H9 (cell line): ENCODE measurements at regions not wholly inside any gene's neighbourhood (a gene's known extent, or its start where the extent isn't known, plus 50 kb on each side); places are given as distances from the start of the nearest gene placed in this dataset.

Experiments used
- DNase-seq: peaks from one replicate; pipeline ENCODE4 v3.0.0-alpha.2; 2017
- H2AFZ ChIP-seq: one replicate; pipeline ENCODE4 v1.6.1; 2013; ENCODE audit warnings: mild to moderate bottlenecking, low read length, control low read depth, moderate library complexity
- H2AK5ac ChIP-seq: 2 replicates; pipeline ENCODE4 v1.6.1; 2013; ENCODE audit warnings: low read length, control low read depth, mixed read lengths; ENCODE audit not compliant: insufficient read length
- H2BK120ac ChIP-seq: one replicate; pipeline ENCODE4 v1.6.1; 2013; ENCODE audit warnings: low read depth, mild to moderate bottlenecking, low read length, control low read depth, inconsistent platforms; ENCODE audit not compliant: poor library complexity, severe bottlenecking
- H2BK12ac ChIP-seq: 2 replicates; pipeline ENCODE4 v1.6.1; 2013; ENCODE audit warnings: low read length, control low read depth, mixed read lengths, low read depth; ENCODE audit not compliant: insufficient read length
- H2BK15ac ChIP-seq: 2 replicates; pipeline ENCODE4 v1.6.1; 2013; ENCODE audit warnings: low read depth, low read length, control low read depth
- H2BK20ac ChIP-seq: one replicate; pipeline ENCODE4 v1.6.1; 2013; ENCODE audit warnings: low read depth, mild to moderate bottlenecking, low read length, control low read depth, inconsistent platforms; ENCODE audit not compliant: poor library complexity, severe bottlenecking
- H2BK5ac ChIP-seq: 2 replicates; pipeline ENCODE4 v1.6.1; 2013; ENCODE audit warnings: low read length, control low read depth, mixed read lengths; ENCODE audit not compliant: insufficient read length
- H3K14ac ChIP-seq: 2 replicates; pipeline ENCODE4 v1.6.1; 2013; ENCODE audit warnings: low read length, control low read depth; ENCODE audit not compliant: insufficient read depth
- H3K18ac ChIP-seq: 2 replicates; pipeline ENCODE4 v1.6.1; 2013; ENCODE audit warnings: low read depth, mild to moderate bottlenecking, mixed read lengths, low read length, control low read depth; ENCODE audit not compliant: insufficient read length
- H3K23ac ChIP-seq: 2 replicates; pipeline ENCODE4 v1.6.1; 2013; ENCODE audit warnings: low read length, control low read depth, mixed read lengths, low read depth; ENCODE audit not compliant: insufficient read length
- H3K23me2 ChIP-seq: 2 replicates; pipeline ENCODE4 v1.6.1; 2013; ENCODE audit warnings: low read depth, mild to moderate bottlenecking, mixed read lengths, low read length, control low read depth; ENCODE audit not compliant: insufficient read length, poor library complexity, severe bottlenecking
- H3K27ac ChIP-seq: 2 replicates; pipeline ENCODE4 v1.5.1; 2013; ENCODE audit warnings: low read length, control low read depth, mixed read lengths, low read depth; ENCODE audit not compliant: insufficient read length
- H3K27me3 ChIP-seq: 2 replicates; pipeline ENCODE4 v1.6.1; 2013; ENCODE audit warnings: low read length, control low read depth, inconsistent platforms; ENCODE audit not compliant: insufficient read depth
- H3K4ac ChIP-seq: 2 replicates; pipeline ENCODE4 v1.6.1; 2013; ENCODE audit warnings: low read depth, mild to moderate bottlenecking, control low read depth, inconsistent platforms, low read length, moderate library complexity
- H3K4me1 ChIP-seq: 2 replicates; pipeline ENCODE4 v1.6.1; 2013; ENCODE audit warnings: low read length, control low read depth, inconsistent platforms; ENCODE audit not compliant: insufficient read depth
- H3K4me2 ChIP-seq: 2 replicates; pipeline ENCODE4 v1.6.1; 2013; ENCODE audit warnings: low read length, control low read depth, mixed read lengths; ENCODE audit not compliant: insufficient read length, insufficient read depth
- H3K56ac ChIP-seq: 2 replicates; pipeline ENCODE4 v1.6.1; 2013; ENCODE audit warnings: low read depth, mild to moderate bottlenecking, mixed read lengths, low read length, control low read depth; ENCODE audit not compliant: insufficient read length
- H3K79me1 ChIP-seq: 2 replicates; pipeline ENCODE4 v1.6.1; 2013; ENCODE audit warnings: low read depth, mild to moderate bottlenecking, moderate library complexity, low read length, control low read depth, inconsistent platforms; ENCODE audit not compliant: insufficient read depth, poor library complexity, severe bottlenecking
- H3K79me2 ChIP-seq: 2 replicates; pipeline ENCODE4 v1.6.1; 2013; ENCODE audit warnings: low read length, control low read depth, inconsistent platforms; ENCODE audit not compliant: insufficient read depth
- H3K9ac ChIP-seq: 2 replicates; pipeline ENCODE4 v1.6.1; 2013; ENCODE audit warnings: low read length, control low read depth, mixed read lengths; ENCODE audit not compliant: insufficient read length; ENCODE audit errors: extremely low read depth
- H3K9me3 ChIP-seq: one replicate; pipeline ENCODE4 v1.6.1; 2013; ENCODE audit warnings: low read depth, low read length, inconsistent platforms; ENCODE audit not compliant: control insufficient read depth
- H3T11ph ChIP-seq: one replicate; pipeline ENCODE4 v1.6.1; 2013; ENCODE audit warnings: mild to moderate bottlenecking, low read length, control low read depth, inconsistent platforms
- H4K20me1 ChIP-seq: one replicate; pipeline ENCODE4 v1.6.1; 2013; ENCODE audit not compliant: control insufficient read depth, insufficient read length, insufficient read depth
- H4K5ac ChIP-seq: 2 replicates; pipeline ENCODE4 v1.6.1; 2013; ENCODE audit warnings: low read depth, mild to moderate bottlenecking, mixed read lengths, low read length, control low read depth; ENCODE audit not compliant: insufficient read length
- H4K8ac ChIP-seq: replicated peaks from 2 replicates; pipeline ENCODE4 v1.6.1; 2013; ENCODE audit warnings: low read length, control low read depth, mixed read lengths, low read depth; ENCODE audit not compliant: insufficient read length
- H4K91ac ChIP-seq: 2 replicates; pipeline ENCODE4 v1.6.1; 2013; ENCODE audit warnings: low read depth, mild to moderate bottlenecking, moderate library complexity, mixed read lengths, low read length, control low read depth; ENCODE audit not compliant: insufficient read length
- H3K27ac Mint-ChIP-seq, 3 experiments: 2 replicates in 2 of 3; 3 replicates in 1 of 3; pipeline ENCODE4 v1.8.0; 2020 to 2021; ENCODE audit warnings: mixed read lengths in 3 of 3, mild to moderate bottlenecking in 1 of 3, moderate library complexity in 1 of 3
- H3K27me3 Mint-ChIP-seq: 2 replicates; pipeline ENCODE4 v1.8.0; 2021; ENCODE audit warnings: low read depth, mild to moderate bottlenecking, moderate library complexity, mixed read lengths
- H3K36me3 Mint-ChIP-seq, 3 experiments: 2 replicates in 2 of 3; 3 replicates in 1 of 3; pipeline ENCODE4 v1.8.0; 2020 to 2021; ENCODE audit warnings: low read depth in 3 of 3, mixed read lengths in 3 of 3; ENCODE audit not compliant: insufficient read depth in 1 of 3
- H3K4me1 Mint-ChIP-seq, 2 experiments: 2 replicates each; pipeline ENCODE4 v1.8.0; 2020; ENCODE audit warnings: mixed read lengths in 2 of 2
- H3K4me3 Mint-ChIP-seq, 2 experiments: 2 replicates in 1 of 2; 3 replicates in 1 of 2; pipeline ENCODE4 v1.8.0; 2020 to 2021; ENCODE audit warnings: mild to moderate bottlenecking in 2 of 2, mixed read lengths in 2 of 2, moderate library complexity in 1 of 2
- H3K9me3 Mint-ChIP-seq, 2 experiments: 2 replicates in 1 of 2; 3 replicates in 1 of 2; pipeline ENCODE4 v1.8.0; 2020; ENCODE audit warnings: mild to moderate bottlenecking in 2 of 2, mixed read lengths in 2 of 2, moderate library complexity in 1 of 2
- WGBS: extraction: QIAGEN DNeasy Blood & Tissue Kit; methylation state at CpG from one replicate; pipeline ENCODE4 v1.1.7; 2013; ENCODE audit warnings: missing lambda C conversion rate, low lambda C conversion rate, mixed read lengths; ENCODE audit not compliant: insufficient read length; ENCODE audit errors: extremely low coverage; 5-methylcytosine and 5-hydroxymethylcytosine counted together
- TF ChIP-seq, protein P1 (sequence below): fragments of 200-600 bp; sonication (generic); conservative IDR thresholded peaks from 3 replicates; pipeline ENCODE4 v1.8.0; 2021; ENCODE audit warnings: antibody characterized with exemption, mild to moderate bottlenecking

DNA sequence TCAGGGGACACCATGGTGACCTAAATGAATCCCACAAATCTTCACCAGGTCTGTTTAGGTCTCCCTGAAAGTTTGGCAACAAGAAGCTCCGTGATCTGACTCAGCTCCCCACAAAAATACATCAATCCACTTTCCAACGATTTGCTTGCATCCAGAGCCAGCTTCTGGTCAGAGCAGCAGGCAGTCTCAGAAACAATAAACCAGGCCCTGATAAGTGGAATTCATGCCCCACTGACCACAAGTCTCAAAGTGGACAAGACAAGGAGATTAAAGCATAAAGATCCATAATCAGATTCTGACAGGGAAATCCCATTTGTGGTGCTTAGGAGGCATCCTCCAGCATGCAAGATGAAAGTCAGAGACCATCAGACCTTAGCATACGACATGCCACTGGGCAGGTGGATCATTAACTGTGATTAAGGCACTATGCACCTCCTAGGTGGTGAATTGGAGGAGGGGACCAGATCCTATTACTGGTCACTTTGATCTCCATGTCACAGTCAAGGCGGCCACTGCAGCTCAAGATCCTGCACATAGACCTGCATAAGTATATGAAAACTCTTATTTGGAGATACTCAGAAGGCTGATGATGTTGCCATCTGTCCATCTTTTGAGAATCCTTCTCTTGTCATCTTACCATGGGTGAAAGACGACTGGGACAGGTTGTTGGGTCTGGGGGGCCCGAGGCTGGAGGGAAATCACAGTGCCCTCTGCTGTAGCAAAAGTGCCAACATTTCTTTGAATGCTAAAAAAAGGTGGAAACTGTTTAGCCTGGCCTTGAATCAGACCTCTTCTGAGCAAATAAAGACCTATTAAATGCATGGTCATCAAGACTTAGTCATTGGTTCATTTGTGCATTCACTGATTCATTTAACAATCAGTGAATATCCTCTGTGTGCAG lies 309.2 kb upstream of the CCL2 start:
- Histone ChIP-seq H3K27ac (no peak overlapping the region), H3K79me2 (no peaks in the 10 kb centered on the region), H4K91ac (no peak overlapping the region), H2BK20ac (no peak overlapping the region), H2AK5ac (no peak overlapping the region), H3K9ac (no peak overlapping the region), H3K23me2 (no peaks in the 10 kb centered on the region), H3K27me3 (no peaks in the 10 kb centered on the region), H2BK12ac (no peak overlapping the region), H4K5ac (no peak overlapping the region), H3K9me3 (no peaks in the 10 kb centered on the region), H4K20me1 (no peaks in the 10 kb centered on the region), H4K8ac (no peak overlapping the region), H2BK120ac (no peak overlapping the region), H2AFZ (no peak overlapping the region), H2BK15ac (no peak overlapping the region), H3K14ac (no peak overlapping the region), H3K79me1 (no peaks in the 10 kb centered on the region), H3K23ac (no peak overlapping the region), H3K4ac (no peak overlapping the region), H3K18ac (no peak overlapping the region), H3T11ph (no peak overlapping the region), H3K4me2 (no peak overlapping the region), H3K56ac (no peak overlapping the region), H2BK5ac (no peak overlapping the region), H3K4me1 (no peaks in the 10 kb centered on the region)
- H3K4me3 Mint-ChIP-seq: no peak overlapping the region
- H3K4me1 Mint-ChIP-seq: no peaks in the 10 kb centered on the region
- WGBS: no CpG with 5 or more reads among the region's 6 CpGs
- H3K27ac Mint-ChIP-seq: no peak overlapping the region
- H3K9me3 Mint-ChIP-seq: no peaks in the 10 kb centered on the region
- TF ChIP-seq, protein P1, sequence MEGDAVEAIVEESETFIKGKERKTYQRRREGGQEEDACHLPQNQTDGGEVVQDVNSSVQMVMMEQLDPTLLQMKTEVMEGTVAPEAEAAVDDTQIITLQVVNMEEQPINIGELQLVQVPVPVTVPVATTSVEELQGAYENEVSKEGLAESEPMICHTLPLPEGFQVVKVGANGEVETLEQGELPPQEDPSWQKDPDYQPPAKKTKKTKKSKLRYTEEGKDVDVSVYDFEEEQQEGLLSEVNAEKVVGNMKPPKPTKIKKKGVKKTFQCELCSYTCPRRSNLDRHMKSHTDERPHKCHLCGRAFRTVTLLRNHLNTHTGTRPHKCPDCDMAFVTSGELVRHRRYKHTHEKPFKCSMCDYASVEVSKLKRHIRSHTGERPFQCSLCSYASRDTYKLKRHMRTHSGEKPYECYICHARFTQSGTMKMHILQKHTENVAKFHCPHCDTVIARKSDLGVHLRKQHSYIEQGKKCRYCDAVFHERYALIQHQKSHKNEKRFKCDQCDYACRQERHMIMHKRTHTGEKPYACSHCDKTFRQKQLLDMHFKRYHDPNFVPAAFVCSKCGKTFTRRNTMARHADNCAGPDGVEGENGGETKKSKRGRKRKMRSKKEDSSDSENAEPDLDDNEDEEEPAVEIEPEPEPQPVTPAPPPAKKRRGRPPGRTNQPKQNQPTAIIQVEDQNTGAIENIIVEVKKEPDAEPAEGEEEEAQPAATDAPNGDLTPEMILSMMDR: peak; percentile 61
- H3K27me3 Mint-ChIP-seq: peaks cover 3% of the 10 kb centered on the region
- DNase-seq: no peak
- H3K36me3 Mint-ChIP-seq: no peaks in the 10 kb centered on the region
